ENCODE measurements at regions not wholly inside any gene's neighbourhood (a gene's known extent, or its start where the extent isn't known, plus 50 kb on each side); places are given as distances from the start of the nearest gene placed in this dataset.

GRCh38 chr2:57528499-57528898, 518.1 kb upstream of the VRK2 start:
- no peak for DNase-seq (ENCODE audit: low spot score)
- Mint-ChIP-seq H3K36me3 (ENCODE audit: low read depth) (no peaks in the 10 kb centered on the region), H3K4me1 (ENCODE audit: low read depth) (no peaks in the 10 kb centered on the region), H3K27ac (no peak overlapping the region), H3K27me3 (ENCODE audit: insufficient read depth) (no peaks in the 10 kb centered on the region), H3K9me3 (peaks cover 4% of the 10 kb centered on the region), H3K4me3 (no peak overlapping the region)
- intact Hi-C loops (cut with micrococcal nuclease) = no loop called here

GRCh38 chr2:57534358-57534757, 512.2 kb upstream of the VRK2 start:
- intact Hi-C loops (cut with micrococcal nuclease) = no loop called here
- H3K9me3 Mint-ChIP-seq = no peaks in the 10 kb centered on the region
- H3K27me3 Mint-ChIP-seq (ENCODE audit: insufficient read depth) = no peaks in the 10 kb centered on the region
- H3K27ac Mint-ChIP-seq = no peak overlapping the region
- no peaks in the 10 kb centered on the region for H3K36me3 Mint-ChIP-seq (ENCODE audit: low read depth)
- H3K4me1 Mint-ChIP-seq (ENCODE audit: low read depth) = no peaks in the 10 kb centered on the region
- no peak for DNase-seq (ENCODE audit: low spot score)
- H3K4me3 Mint-ChIP-seq = no peak overlapping the region

- no peak overlapping the region for H3K4me3 Mint-ChIP-seq
- H3K27ac Mint-ChIP-seq = no peak overlapping the region
- H3K27me3 Mint-ChIP-seq (ENCODE audit: insufficient read depth) = no peaks in the 10 kb centered on the region
- H3K36me3 Mint-ChIP-seq (ENCODE audit: low read depth) = no peaks in the 10 kb centered on the region
- H3K4me1 Mint-ChIP-seq (ENCODE audit: low read depth) = no peaks in the 10 kb centered on the region
- intact Hi-C loops (cut with micrococcal nuclease) = no loop called here
- no peak for DNase-seq (ENCODE audit: low spot score)
- no peaks in the 10 kb centered on the region for H3K9me3 Mint-ChIP-seq
Measured at GRCh38 chr2:57536535-57537231, 509.9 kb upstream of the VRK2 start.

- Mint-ChIP-seq H3K36me3 (ENCODE audit: low read depth) (no peaks in the 10 kb centered on the region), H3K4me3 (no peak overlapping the region), H3K27me3 (ENCODE audit: insufficient read depth) (no peaks in the 10 kb centered on the region), H3K4me1 (ENCODE audit: low read depth) (no peaks in the 10 kb centered on the region), H3K9me3 (no peaks in the 10 kb centered on the region), H3K27ac (no peak overlapping the region)
- DNase-seq (ENCODE audit: low spot score) = no peak
- intact Hi-C loops (cut with micrococcal nuclease) = no loop called here
Measured at GRCh38 chr2:57539761-57540160, 506.8 kb upstream of the VRK2 start.

- DNase-seq (ENCODE audit: low spot score) = no peak
- Mint-ChIP-seq H3K4me1 (ENCODE audit: low read depth) (no peaks in the 10 kb centered on the region), H3K4me3 (no peak overlapping the region), H3K27ac (no peak overlapping the region), H3K36me3 (ENCODE audit: low read depth) (no peaks in the 10 kb centered on the region), H3K27me3 (ENCODE audit: insufficient read depth) (no peaks in the 10 kb centered on the region), H3K9me3 (no peaks in the 10 kb centered on the region)
- intact Hi-C loops (cut with micrococcal nuclease) = no loop called here
Measured at GRCh38 chr2:57542081-57542480, 504.5 kb upstream of the VRK2 start.

- no peak for DNase-seq (ENCODE audit: low spot score)
- Mint-ChIP-seq H3K9me3 (no peaks in the 10 kb centered on the region), H3K4me1 (ENCODE audit: low read depth) (no peaks in the 10 kb centered on the region), H3K27ac (no peak overlapping the region), H3K27me3 (ENCODE audit: insufficient read depth) (no peaks in the 10 kb centered on the region), H3K36me3 (ENCODE audit: low read depth) (no peaks in the 10 kb centered on the region), H3K4me3 (no peak overlapping the region)
- intact Hi-C loops (cut with micrococcal nuclease) = no loop called here
Measured at GRCh38 chr2:57543211-57543610, 503.4 kb upstream of the VRK2 start.

- intact Hi-C loops (cut with micrococcal nuclease) = no loop called here
- no peak for DNase-seq (ENCODE audit: low spot score)
- no peaks in the 10 kb centered on the region for H3K27me3 Mint-ChIP-seq (ENCODE audit: insufficient read depth)
Measured at GRCh38 chr2:57544624-57545023, 502.0 kb upstream of the VRK2 start.

GRCh38 chr2:57546478-57546877, 500.1 kb upstream of the VRK2 start:
- H3K27ac Mint-ChIP-seq = no peak overlapping the region
- H3K36me3 Mint-ChIP-seq (ENCODE audit: low read depth) = no peaks in the 10 kb centered on the region
- intact Hi-C loops (cut with micrococcal nuclease) = no loop called here
- H3K27me3 Mint-ChIP-seq (ENCODE audit: insufficient read depth) = no peaks in the 10 kb centered on the region
- H3K4me3 Mint-ChIP-seq = no peak overlapping the region
- no peaks in the 10 kb centered on the region for H3K9me3 Mint-ChIP-seq
- H3K4me1 Mint-ChIP-seq (ENCODE audit: low read depth) = no peaks in the 10 kb centered on the region
- DNase-seq (ENCODE audit: low spot score) = no peak

More at GRCh38 chr2:57544624-57545023, 502.0 kb upstream of the VRK2 start:
- Mint-ChIP-seq H3K4me1 (ENCODE audit: low read depth) (no peaks in the 10 kb centered on the region), H3K27ac (no peak overlapping the region), H3K9me3 (no peaks in the 10 kb centered on the region), H3K36me3 (ENCODE audit: low read depth) (no peaks in the 10 kb centered on the region), H3K4me3 (no peak overlapping the region)

GRCh38 chr2:57549642-57550102, 496.9 kb upstream of the VRK2 start:
- Mint-ChIP-seq H3K27ac (no peak overlapping the region), H3K9me3 (no peaks in the 10 kb centered on the region), H3K36me3 (ENCODE audit: low read depth) (no peaks in the 10 kb centered on the region), H3K4me1 (ENCODE audit: low read depth) (no peaks in the 10 kb centered on the region), H3K4me3 (no peak overlapping the region), H3K27me3 (ENCODE audit: insufficient read depth) (no peaks in the 10 kb centered on the region)
- DNase-seq (ENCODE audit: low spot score) = no peak
- intact Hi-C loops (cut with micrococcal nuclease) = no loop called here

- H3K27ac Mint-ChIP-seq = no peak overlapping the region
- H3K36me3 Mint-ChIP-seq (ENCODE audit: low read depth) = no peaks in the 10 kb centered on the region
- no peaks in the 10 kb centered on the region for H3K27me3 Mint-ChIP-seq (ENCODE audit: insufficient read depth)
- intact Hi-C loops (cut with micrococcal nuclease) = no loop called here
- DNase-seq (ENCODE audit: low spot score) = no peak
- peaks cover 8% of the 10 kb centered on the region for H3K9me3 Mint-ChIP-seq
- no peaks in the 10 kb centered on the region for H3K4me1 Mint-ChIP-seq (ENCODE audit: low read depth)
- H3K4me3 Mint-ChIP-seq = no peak overlapping the region
Measured at GRCh38 chr2:57550912-57551311, 495.7 kb upstream of the VRK2 start.

GRCh38 chr2:57552885-57553284, 493.7 kb upstream of the VRK2 start:
- intact Hi-C loops (cut with micrococcal nuclease) = no loop called here
- H3K36me3 Mint-ChIP-seq (ENCODE audit: low read depth) = no peaks in the 10 kb centered on the region
- no peak for DNase-seq (ENCODE audit: low spot score)

GRCh38 chr2:57554348-57554747, 492.3 kb upstream of the VRK2 start:
- intact Hi-C loops (cut with micrococcal nuclease) = no loop called here
- no peak overlapping the region for H3K4me3 Mint-ChIP-seq
- no peak overlapping the region for H3K27ac Mint-ChIP-seq
- no peak for DNase-seq (ENCODE audit: low spot score)
- no peaks in the 10 kb centered on the region for H3K36me3 Mint-ChIP-seq (ENCODE audit: low read depth)
- H3K4me1 Mint-ChIP-seq (ENCODE audit: low read depth) = no peaks in the 10 kb centered on the region
- H3K27me3 Mint-ChIP-seq (ENCODE audit: insufficient read depth) = no peaks in the 10 kb centered on the region
- H3K9me3 Mint-ChIP-seq = peaks cover 8% of the 10 kb centered on the region

More at GRCh38 chr2:57552885-57553284, 493.7 kb upstream of the VRK2 start:
- Mint-ChIP-seq H3K4me1 (ENCODE audit: low read depth) (no peaks in the 10 kb centered on the region), H3K27me3 (ENCODE audit: insufficient read depth) (no peaks in the 10 kb centered on the region), H3K27ac (no peak overlapping the region), H3K4me3 (no peak overlapping the region), H3K9me3 (peaks cover 8% of the 10 kb centered on the region)

GRCh38 chr2:57558312-57558711, 488.3 kb upstream of the VRK2 start:
- intact Hi-C loops (cut with micrococcal nuclease) = no loop called here
- no peak overlapping the region for H3K27ac Mint-ChIP-seq
- no peaks in the 10 kb centered on the region for H3K4me1 Mint-ChIP-seq (ENCODE audit: low read depth)
- peaks cover 8% of the 10 kb centered on the region for H3K9me3 Mint-ChIP-seq
- no peak for DNase-seq (ENCODE audit: low spot score)
- H3K27me3 Mint-ChIP-seq (ENCODE audit: insufficient read depth) = no peaks in the 10 kb centered on the region
- no peaks in the 10 kb centered on the region for H3K36me3 Mint-ChIP-seq (ENCODE audit: low read depth)
- no peak overlapping the region for H3K4me3 Mint-ChIP-seq

- H3K9me3 Mint-ChIP-seq = no peaks in the 10 kb centered on the region
- H3K27ac Mint-ChIP-seq = no peak overlapping the region
- no peaks in the 10 kb centered on the region for H3K27me3 Mint-ChIP-seq (ENCODE audit: insufficient read depth)
- H3K36me3 Mint-ChIP-seq (ENCODE audit: low read depth) = no peaks in the 10 kb centered on the region
- DNase-seq (ENCODE audit: low spot score) = no peak
- H3K4me3 Mint-ChIP-seq = no peak overlapping the region
- H3K4me1 Mint-ChIP-seq (ENCODE audit: low read depth) = no peaks in the 10 kb centered on the region
- intact Hi-C loops (cut with micrococcal nuclease) = no loop called here
Measured at GRCh38 chr2:57562495-57562894, 484.1 kb upstream of the VRK2 start.

Measured in activated T-helper 1 cell treated with anti-CD3 and anti-CD28 coated beads, Interleukin-12 subunit alpha, Interleukin-12 subunit beta, Interleukin-2, Interleukin-4 antibody, amounts not matched to agents 30 ng/mL and 10 ng/mL and 1 ng/mL, durations not matched to agents 14 hours and 24 hours and 36 hours (primary cell).